Activated CD4-positive, alpha-beta T cell treated with anti-CD3 and anti-CD28 coated beads, Interleukin-2, amount 10 ng/mL, durations not matched to agents 7 days and 5 days (primary cell): ENCODE measurements at regions not wholly inside any gene's neighbourhood (a gene's known extent, or its start where the extent isn't known, plus 50 kb on each side); places are given as distances from the start of the nearest gene placed in this dataset.
"Not testable (repeated sequence)": the region's sequence is repeated elsewhere in the genome, so short reads cannot be mapped to it uniquely, and the experiment has no call there.

Source experiments
- CTCF ChIA-PET: fragments of 350-600 bp; sonication (Branson Sonifier 250); formaldehyde crosslinking; loops from one replicate; lab custom pipeline; 2021; ENCODE audit warnings: antibody characterized with exemption; lab: Charles Lee
- POLR2A ChIA-PET: fragments of 350-600 bp; sonication (Branson Sonifier 250); formaldehyde crosslinking; loops from one replicate; lab custom pipeline; 2021; ENCODE audit warnings: antibody characterized with exemption; lab: Charles Lee
- DNase-seq: peaks from one replicate; pipeline ENCODE4 v3.0.0-alpha.2; 2020
- H3K27ac Mint-ChIP-seq: one replicate; pipeline ENCODE4 v1.8.0; 2021; ENCODE audit warnings: mild to moderate bottlenecking, moderate library complexity, mixed read lengths
- H3K27me3 Mint-ChIP-seq: one replicate; pipeline ENCODE4 v1.8.0; 2021; ENCODE audit warnings: mixed read lengths
- H3K36me3 Mint-ChIP-seq: one replicate; pipeline ENCODE4 v1.8.0; 2021; ENCODE audit warnings: low read depth, mixed read lengths
- H3K4me1 Mint-ChIP-seq: one replicate; pipeline ENCODE4 v1.8.0; 2021; ENCODE audit warnings: mixed read lengths
- H3K4me3 Mint-ChIP-seq: one replicate; pipeline ENCODE4 v1.8.0; 2021; ENCODE audit warnings: mild to moderate bottlenecking, moderate library complexity, mixed read lengths
- H3K9me3 Mint-ChIP-seq: one replicate; pipeline ENCODE4 v1.8.0; 2021; ENCODE audit warnings: mixed read lengths

GRCh38 chr7:65550444-65550809 is 176.8 kb downstream of the ZNF92 start:
- H3K4me1 Mint-ChIP-seq, H3K27me3 Mint-ChIP-seq, CTCF ChIA-PET, DNase-seq, H3K9me3 Mint-ChIP-seq, H3K27ac Mint-ChIP-seq, H3K36me3 Mint-ChIP-seq, POLR2A ChIA-PET, H3K4me3 Mint-ChIP-seq: not testable (repeated sequence)

- CTCF ChIA-PET, POLR2A ChIA-PET, H3K4me1 Mint-ChIP-seq, H3K27me3 Mint-ChIP-seq, H3K9me3 Mint-ChIP-seq, DNase-seq, H3K27ac Mint-ChIP-seq, H3K36me3 Mint-ChIP-seq, H3K4me3 Mint-ChIP-seq: not testable (repeated sequence)
These were observed 177.4 kb downstream of the ZNF92 start for GRCh38 chr7:65551042-65551441.

- H3K4me3 Mint-ChIP-seq, H3K36me3 Mint-ChIP-seq, DNase-seq, H3K9me3 Mint-ChIP-seq, H3K27me3 Mint-ChIP-seq, CTCF ChIA-PET, POLR2A ChIA-PET, H3K27ac Mint-ChIP-seq, H3K4me1 Mint-ChIP-seq: not testable (repeated sequence)
These were observed 181.2 kb downstream of the ZNF92 start for GRCh38 chr7:65554553-65555476.

GRCh38 chr7:65558584-65558983 is 184.9 kb downstream of the ZNF92 start:
- H3K27me3 Mint-ChIP-seq, H3K4me1 Mint-ChIP-seq, CTCF ChIA-PET, H3K36me3 Mint-ChIP-seq, H3K27ac Mint-ChIP-seq, H3K9me3 Mint-ChIP-seq, DNase-seq, H3K4me3 Mint-ChIP-seq, POLR2A ChIA-PET: not testable (repeated sequence)

- H3K9me3 Mint-ChIP-seq, DNase-seq, H3K4me1 Mint-ChIP-seq, H3K36me3 Mint-ChIP-seq, H3K4me3 Mint-ChIP-seq, H3K27me3 Mint-ChIP-seq, CTCF ChIA-PET, POLR2A ChIA-PET, H3K27ac Mint-ChIP-seq: not testable (repeated sequence)
These were observed 188.2 kb downstream of the ZNF92 start for GRCh38 chr7:65561786-65562372.

- H3K27me3 Mint-ChIP-seq, H3K4me3 Mint-ChIP-seq, CTCF ChIA-PET, H3K4me1 Mint-ChIP-seq, H3K36me3 Mint-ChIP-seq, H3K27ac Mint-ChIP-seq, H3K9me3 Mint-ChIP-seq, DNase-seq, POLR2A ChIA-PET: not testable (repeated sequence)
These were observed 188.9 kb downstream of the ZNF92 start for GRCh38 chr7:65562522-65562921.

GRCh38 chr7:65563333-65563732 is 189.7 kb downstream of the ZNF92 start:
- H3K36me3 Mint-ChIP-seq, H3K4me1 Mint-ChIP-seq, CTCF ChIA-PET, H3K9me3 Mint-ChIP-seq, DNase-seq, H3K27me3 Mint-ChIP-seq, H3K27ac Mint-ChIP-seq, H3K4me3 Mint-ChIP-seq, POLR2A ChIA-PET: not testable (repeated sequence)

GRCh38 chr7:65568226-65568625 is 194.6 kb downstream of the ZNF92 start:
- DNase-seq, H3K4me1 Mint-ChIP-seq, H3K27me3 Mint-ChIP-seq, H3K27ac Mint-ChIP-seq, POLR2A ChIA-PET, H3K4me3 Mint-ChIP-seq, CTCF ChIA-PET, H3K36me3 Mint-ChIP-seq, H3K9me3 Mint-ChIP-seq: not testable (repeated sequence)

- H3K27ac Mint-ChIP-seq, H3K36me3 Mint-ChIP-seq, POLR2A ChIA-PET, CTCF ChIA-PET, DNase-seq, H3K27me3 Mint-ChIP-seq, H3K4me1 Mint-ChIP-seq, H3K9me3 Mint-ChIP-seq, H3K4me3 Mint-ChIP-seq: not testable (repeated sequence)
These were observed 197.3 kb downstream of the ZNF92 start for GRCh38 chr7:65570990-65571389.

- H3K9me3 Mint-ChIP-seq, H3K4me3 Mint-ChIP-seq, H3K27me3 Mint-ChIP-seq, DNase-seq, H3K36me3 Mint-ChIP-seq, CTCF ChIA-PET, POLR2A ChIA-PET, H3K4me1 Mint-ChIP-seq, H3K27ac Mint-ChIP-seq: not testable (repeated sequence)
These were observed 198.9 kb downstream of the ZNF92 start for GRCh38 chr7:65572581-65572980.

GRCh38 chr7:65576370-65576769 is 202.7 kb downstream of the ZNF92 start:
- H3K4me1 Mint-ChIP-seq, H3K9me3 Mint-ChIP-seq, DNase-seq, H3K36me3 Mint-ChIP-seq, H3K27me3 Mint-ChIP-seq, POLR2A ChIA-PET, CTCF ChIA-PET, H3K27ac Mint-ChIP-seq, H3K4me3 Mint-ChIP-seq: not testable (repeated sequence)

GRCh38 chr7:65582518-65583119 is 209.0 kb downstream of the ZNF92 start:
- H3K27me3 Mint-ChIP-seq, H3K9me3 Mint-ChIP-seq, H3K36me3 Mint-ChIP-seq, CTCF ChIA-PET, H3K4me1 Mint-ChIP-seq, H3K27ac Mint-ChIP-seq, H3K4me3 Mint-ChIP-seq, POLR2A ChIA-PET, DNase-seq: not testable (repeated sequence)

- CTCF ChIA-PET, H3K27ac Mint-ChIP-seq, H3K4me3 Mint-ChIP-seq, H3K36me3 Mint-ChIP-seq, H3K4me1 Mint-ChIP-seq, DNase-seq, POLR2A ChIA-PET, H3K9me3 Mint-ChIP-seq: not testable (repeated sequence)
- peaks cover 20% of the 10 kb centered on the region for H3K27me3 Mint-ChIP-seq
These were observed 228.8 kb downstream of the ZNF92 start for GRCh38 chr7:65602495-65602894.
